ENCODE measurements at regions not wholly inside any gene's neighbourhood (a gene's known extent, or its start where the extent isn't known, plus 50 kb on each side); places are given as distances from the start of the nearest gene placed in this dataset.
"Not testable (repeated sequence)": the region's sequence is repeated elsewhere in the genome, so short reads cannot be mapped to it uniquely, and the experiment has no call there.

GRCh38 chr7:68231011-68231410, 1234.4 kb downstream of the TYW1 start:
- BruUV-seq (replicated peaks); H3K4me3 ChIP-seq (ENCODE audit: insufficient read depth, low read depth, low read length); ATAC-seq (ENCODE audit: low read depth); H2BK15ac ChIP-seq (ENCODE audit: low read depth, low read length); H2AK5ac ChIP-seq (ENCODE audit: low read depth, low read length); H3K18ac ChIP-seq (ENCODE audit: low read depth, low read length); H2BK120ac ChIP-seq (ENCODE audit: low read depth, low read length); H2AFZ ChIP-seq (replicated peaks; ENCODE audit: low read length, poor library complexity); CTCF ChIA-PET; H3K36me3 ChIP-seq (ENCODE audit: control insufficient read depth, insufficient read depth, low read length); H3K79me1 ChIP-seq (ENCODE audit: low read depth in 1 of 2, low read length in 2 of 2); H3K4ac ChIP-seq (ENCODE audit: low read depth, low read length); H3K27ac ChIP-seq (ENCODE audit: insufficient read depth, low read length); H4K5ac ChIP-seq (ENCODE audit: low read depth, low read length); H3K4me2 ChIP-seq (ENCODE audit: low read depth, low read length); H3K9ac ChIP-seq (ENCODE audit: low read depth, low read length); dilution Hi-C loops (cut with HindIII; ENCODE audit: low sequenced_read_pairs, unreplicated experiment); H2AK9ac ChIP-seq (replicated peaks; ENCODE audit: low read depth, low read length, poor library complexity); H3K4me1 ChIP-seq (ENCODE audit: control insufficient read depth, insufficient read depth, low read length); H3K9me1 ChIP-seq (ENCODE audit: insufficient read depth, low read length); in situ Hi-C loops (cut with MboI; ENCODE audit: low sequenced_read_pairs); H3K56ac ChIP-seq (ENCODE audit: extremely low read depth, insufficient read depth, low read length); H4K20me1 ChIP-seq (ENCODE audit: insufficient read depth, low read length); H3K23ac ChIP-seq (ENCODE audit: low read depth, low read length); H2BK20ac ChIP-seq (ENCODE audit: low read depth, low read length); H3K27me3 ChIP-seq (ENCODE audit: control insufficient read depth, insufficient read depth, low read length); POLR2A ChIA-PET (ENCODE audit: unreplicated experiment); H4K8ac ChIP-seq (ENCODE audit: low read depth in 2 of 2, low read length in 2 of 2); DNase-seq; H2BK5ac ChIP-seq (ENCODE audit: low read depth, low read length, poor library complexity, severe bottlenecking); H3K14ac ChIP-seq (replicated peaks; ENCODE audit: low read depth, low read length); H3K9me3 ChIP-seq (ENCODE audit: control insufficient read depth, insufficient read depth, low read length); H4K91ac ChIP-seq (ENCODE audit: insufficient read depth, low read depth, low read length); intact Hi-C loops (cut with micrococcal nuclease): not testable (repeated sequence)
- 73% methylated on average over 3 of the region's 28 CpGs; no CpG with 5 or more reads in 1 of the 2 experiments for WGBS, 2 experiments (ENCODE audit: extremely low coverage in 2 of 2, insufficient read length in 1 of 2)

Data from IMR-90 (cell line).